Stimulated activated naive CD4-positive, alpha-beta T cell treated with Interleukin-2 at 50 U/mL for 16 hours (primary cell): ENCODE measurements at regions not wholly inside any gene's neighbourhood (a gene's known extent, or its start where the extent isn't known, plus 50 kb on each side); places are given as distances from the start of the nearest gene placed in this dataset.
"Not testable (repeated sequence)": the region's sequence is repeated elsewhere in the genome, so short reads cannot be mapped to it uniquely, and the experiment has no call there.

Experiments used
- DNase-seq: peaks from one replicate; lab custom pipeline; 2025; lab: John Stamatoyannopoulos, UW

GRCh38 chr11:70894566-70895365, 357.6 kb downstream of the SHANK2 start:
- DNase-seq: no peak

DNA sequence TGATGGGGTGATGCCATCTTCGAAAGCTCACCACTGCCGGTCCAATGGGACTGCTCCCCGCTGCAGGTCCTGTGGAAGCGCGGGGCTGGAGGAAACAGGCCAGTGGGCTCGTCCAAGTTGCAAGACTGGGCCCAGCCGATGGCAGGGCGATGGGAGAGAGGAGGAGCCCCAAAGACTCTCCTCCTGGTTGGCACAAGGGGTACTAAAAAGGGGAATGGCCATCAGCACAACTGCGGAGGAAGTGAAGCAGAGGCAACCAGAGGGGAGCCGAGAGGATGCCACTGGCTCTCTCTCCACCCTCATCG, 357.1 kb downstream of the SHANK2 start:
- no peak for DNase-seq

DNA sequence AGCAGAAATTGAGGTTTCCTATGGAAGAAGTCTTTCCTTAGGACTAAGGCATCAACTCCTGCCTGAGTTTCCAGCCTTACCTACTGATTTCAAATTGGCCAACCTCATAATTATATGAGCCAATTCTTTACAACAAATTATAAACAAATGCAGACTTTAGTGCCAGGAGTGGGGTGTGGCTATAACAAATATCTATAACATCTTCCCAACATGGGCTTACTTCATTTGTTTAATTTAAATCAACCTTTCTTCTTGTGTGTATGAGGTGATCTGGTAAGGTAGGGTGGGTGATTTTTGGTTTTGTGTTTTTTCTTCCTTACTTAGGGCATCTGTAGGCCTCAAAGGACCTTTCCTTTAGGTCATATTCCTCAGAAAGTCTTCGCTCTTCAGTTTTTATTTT, 354.9 kb downstream of the SHANK2 start:
- no peak for DNase-seq

DNA sequence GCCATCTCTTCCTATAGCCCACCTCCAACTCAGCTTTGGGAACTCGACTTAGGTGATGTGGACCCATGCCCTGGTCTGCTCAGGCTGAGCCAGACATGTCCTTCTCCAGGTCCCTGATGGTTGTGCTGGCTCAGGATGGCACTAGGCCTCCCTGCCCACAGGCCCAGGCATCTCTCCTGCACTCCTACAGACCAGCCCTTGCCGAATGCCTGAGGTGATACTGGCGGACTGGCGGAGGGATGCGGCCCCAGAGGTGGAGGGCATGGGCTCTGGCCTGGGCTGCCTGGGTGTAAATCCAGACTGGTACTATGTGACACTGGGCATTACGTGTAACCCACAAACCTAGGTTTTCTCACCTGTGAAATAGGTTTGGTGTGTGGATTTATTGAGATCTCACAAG, 352.8 kb downstream of the SHANK2 start:
- no peak for DNase-seq

GRCh38 chr11:70900540-70900939, 351.8 kb downstream of the SHANK2 start:
- no peak for DNase-seq

DNA sequence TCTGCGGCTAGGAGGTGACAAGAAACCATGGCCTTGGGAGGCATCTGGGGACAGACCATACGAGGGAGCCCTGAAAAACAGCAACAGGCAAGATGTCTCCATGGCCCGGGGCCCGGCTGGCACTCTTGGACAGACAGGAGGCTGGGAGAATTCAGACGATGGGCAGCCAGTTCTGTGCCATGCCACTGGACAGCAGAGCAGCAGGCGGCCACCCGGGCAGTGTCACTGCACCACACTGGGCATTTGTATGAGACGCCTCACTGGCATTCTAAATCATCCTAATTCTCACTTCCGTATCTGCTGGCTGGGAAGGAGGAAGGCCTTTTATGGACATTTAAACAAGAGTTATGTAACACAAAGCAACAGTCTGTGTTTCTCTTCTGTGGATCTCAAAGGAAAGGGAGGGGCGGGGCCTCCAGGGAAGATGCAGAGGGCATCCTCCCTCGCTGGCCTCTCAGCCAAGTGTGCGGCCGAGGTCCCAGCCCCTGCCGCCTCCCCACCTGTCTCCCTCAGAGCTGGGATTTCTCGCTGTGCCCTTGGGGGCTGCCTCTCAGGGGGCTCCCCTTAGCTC, 350.3 kb downstream of the SHANK2 start:
- no peak for DNase-seq

DNA sequence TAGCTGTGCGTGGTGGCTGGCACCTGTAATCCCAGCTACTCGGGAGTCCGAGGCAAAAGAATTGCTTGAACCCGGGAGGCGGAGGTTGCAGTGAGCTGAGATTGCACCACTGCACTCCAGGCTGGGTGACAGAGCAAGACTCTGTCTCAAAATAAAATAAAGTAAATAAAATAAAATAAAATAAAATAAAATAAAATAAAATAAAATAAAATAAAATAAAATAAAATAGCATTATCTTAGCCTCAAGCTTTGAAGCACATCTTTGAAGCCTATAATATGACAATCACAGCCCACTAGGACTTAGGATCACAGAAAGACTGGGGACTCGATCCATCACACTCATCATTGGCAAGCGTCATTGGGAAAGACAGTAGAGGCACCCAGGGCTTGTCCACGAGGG, 349.1 kb downstream of the SHANK2 start:
- not testable (repeated sequence) for DNase-seq

GRCh38 chr11:70906101-70906500, 346.3 kb downstream of the SHANK2 start:
- DNase-seq: no peak

DNA sequence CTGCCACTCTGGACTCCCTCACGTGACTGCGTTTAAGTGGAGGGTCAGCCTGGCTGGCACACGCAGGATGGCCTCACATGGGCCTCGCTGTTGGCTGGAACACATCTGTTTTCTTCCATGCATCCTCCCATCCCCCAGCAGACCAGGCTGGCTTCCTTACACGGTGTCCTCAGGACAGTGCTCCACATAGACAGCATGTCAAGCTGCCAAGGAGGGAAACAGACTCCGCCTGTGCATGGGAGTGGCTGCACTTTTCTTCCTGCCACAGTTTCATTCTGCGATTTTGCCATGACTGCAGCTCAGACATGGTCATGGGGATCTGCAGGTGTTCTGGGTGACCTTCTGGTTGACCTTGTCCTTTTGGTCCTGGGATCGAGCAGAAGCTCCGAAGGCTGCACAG, 344.2 kb downstream of the SHANK2 start:
- no peak for DNase-seq

DNA sequence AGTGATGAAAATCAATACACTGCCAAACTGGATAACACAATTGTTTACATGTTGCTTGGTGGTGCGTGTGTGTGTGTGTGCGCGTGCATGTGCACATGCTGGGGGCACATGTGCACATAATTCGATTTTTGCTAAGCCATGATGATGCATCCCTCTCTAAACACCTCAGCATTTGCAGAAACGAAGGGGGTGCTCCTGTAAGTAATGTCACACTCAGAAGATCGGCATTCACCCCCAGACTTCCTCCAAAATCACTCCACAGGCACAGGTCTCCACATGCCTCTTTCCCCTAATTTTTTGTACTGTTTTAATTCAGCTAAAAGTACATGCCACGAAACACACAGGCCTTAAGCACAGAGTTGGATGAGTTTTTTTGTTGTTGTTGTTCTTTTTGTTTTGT, 341.5 kb downstream of the SHANK2 start:
- no peak for DNase-seq

GRCh38 chr11:70912226-70912840, 340.0 kb downstream of the SHANK2 start:
- no peak for DNase-seq

- no peak for DNase-seq
Measured at GRCh38 chr11:70913715-70914231, 338.6 kb downstream of the SHANK2 start.

DNA sequence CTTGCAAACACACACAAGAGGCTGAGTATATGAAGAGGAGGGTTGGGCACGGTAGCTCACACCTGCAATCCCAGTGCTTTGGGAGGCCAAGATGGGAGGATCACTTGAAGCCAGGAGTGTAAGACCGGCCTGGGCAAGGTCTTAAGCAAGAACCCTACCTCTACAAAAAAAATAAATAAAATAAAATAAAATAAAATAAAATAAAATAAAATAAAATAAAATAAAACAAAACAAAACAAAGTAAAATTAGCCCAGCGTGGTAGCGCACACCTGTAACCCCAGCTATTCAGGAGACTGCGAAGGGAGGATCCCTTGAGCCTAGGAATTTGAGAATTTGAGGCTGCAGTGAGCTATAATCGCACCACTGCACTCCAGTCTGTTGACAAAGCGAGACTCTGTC, 337.9 kb downstream of the SHANK2 start:
- DNase-seq: no peak

DNA sequence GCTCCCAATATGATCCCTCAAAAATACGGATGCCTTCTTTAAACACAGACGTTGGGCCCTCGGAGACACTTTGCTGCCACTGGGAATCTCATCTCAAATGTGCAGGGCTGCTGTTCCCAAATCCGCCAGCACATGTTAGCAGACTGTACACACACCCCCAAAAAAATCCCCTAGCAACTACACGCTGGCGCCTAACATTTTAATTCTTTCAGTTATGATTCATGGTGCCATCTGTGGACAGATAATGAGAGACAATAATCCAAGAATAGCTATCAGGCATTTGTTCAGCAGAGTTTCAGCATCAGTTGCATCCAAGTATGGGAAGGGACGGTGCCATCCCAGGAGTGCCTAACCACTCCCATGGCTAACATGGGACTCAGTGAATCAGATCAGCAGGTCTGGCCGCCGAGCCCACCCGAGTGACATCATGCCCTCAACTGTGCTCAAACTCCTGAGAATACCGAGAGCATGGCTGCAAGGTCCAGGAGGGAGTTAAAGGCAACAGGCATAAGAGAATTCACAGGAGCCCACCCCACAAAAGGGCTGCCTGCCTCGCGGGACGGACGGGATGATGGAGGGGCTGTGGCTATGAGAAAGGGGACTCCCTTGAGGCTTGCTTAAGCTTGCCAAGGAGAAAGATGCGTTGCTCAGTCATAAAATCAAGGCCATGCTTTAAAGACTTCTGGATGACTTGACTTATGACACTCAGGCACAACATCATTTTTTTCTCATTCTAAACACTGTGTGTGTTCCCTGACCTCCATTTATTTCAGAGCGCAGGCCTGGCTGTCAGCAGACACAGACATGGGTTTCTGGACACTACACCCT, 337.0 kb downstream of the SHANK2 start:
- DNase-seq: no peak

DNA sequence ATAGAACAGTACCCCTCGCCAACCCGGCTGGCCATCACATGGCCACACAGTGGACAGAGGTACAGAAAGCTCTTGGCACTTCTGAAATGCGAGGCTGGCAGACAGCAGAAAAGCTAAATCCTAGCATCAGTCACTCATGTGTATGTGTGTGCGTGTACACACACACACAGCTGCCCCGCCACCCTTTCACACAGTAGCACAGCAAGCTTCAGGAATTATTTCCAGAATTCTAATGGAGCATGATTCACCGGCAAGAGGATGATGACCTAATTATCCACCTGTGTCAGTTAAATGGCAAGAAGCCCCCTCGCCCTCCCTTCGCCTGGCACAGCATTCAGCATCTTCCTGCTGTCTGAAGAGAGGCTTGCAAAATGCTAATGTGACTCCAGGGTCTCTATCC, 336.0 kb downstream of the SHANK2 start:
- no peak for DNase-seq

GRCh38 chr11:70918242-70918641, 334.1 kb downstream of the SHANK2 start:
- DNase-seq: no peak

DNA sequence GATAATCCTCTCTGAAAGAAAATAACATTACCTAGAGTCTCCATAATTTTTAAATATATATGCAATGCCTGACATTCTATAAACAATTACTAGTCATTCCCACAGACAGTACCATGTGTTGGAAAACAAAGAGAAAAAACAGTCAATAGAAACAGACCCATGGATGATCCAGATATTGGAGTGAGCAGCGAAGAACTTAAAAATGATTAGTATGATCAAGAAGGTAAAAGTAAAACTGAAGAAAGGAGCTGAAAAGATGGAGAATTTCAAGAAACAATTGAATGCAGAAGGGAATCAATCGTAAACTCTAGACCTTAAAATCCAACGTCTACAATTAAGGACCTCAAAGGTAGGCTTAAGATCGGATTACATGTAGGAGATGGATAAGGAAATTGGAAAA, 330.6 kb downstream of the SHANK2 start:
- DNase-seq: no peak

GRCh38 chr11:70924108-70924507, 328.3 kb downstream of the SHANK2 start:
- DNase-seq: no peak

DNA sequence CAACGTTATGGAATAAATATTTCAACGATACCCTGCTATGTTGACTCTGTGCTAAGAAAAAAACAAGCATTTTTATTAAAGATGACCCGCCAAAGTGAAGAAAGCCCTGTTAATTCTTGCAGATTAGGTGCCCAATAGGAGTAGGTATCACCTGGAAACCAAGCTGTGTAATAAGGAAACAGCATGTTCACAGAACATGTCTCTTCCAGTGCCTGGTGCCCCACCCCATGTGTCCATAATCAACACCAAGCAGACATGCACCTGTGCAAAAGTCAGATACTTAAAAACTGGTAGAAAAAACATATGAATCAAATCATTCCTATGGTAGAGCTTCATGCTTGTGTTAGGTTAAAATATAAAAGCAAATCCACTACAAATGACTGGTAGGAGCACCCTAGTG, 327.1 kb downstream of the SHANK2 start:
- no peak for DNase-seq

- no peak for DNase-seq
Measured at GRCh38 chr11:70926543-70927201, 325.7 kb downstream of the SHANK2 start.

DNA sequence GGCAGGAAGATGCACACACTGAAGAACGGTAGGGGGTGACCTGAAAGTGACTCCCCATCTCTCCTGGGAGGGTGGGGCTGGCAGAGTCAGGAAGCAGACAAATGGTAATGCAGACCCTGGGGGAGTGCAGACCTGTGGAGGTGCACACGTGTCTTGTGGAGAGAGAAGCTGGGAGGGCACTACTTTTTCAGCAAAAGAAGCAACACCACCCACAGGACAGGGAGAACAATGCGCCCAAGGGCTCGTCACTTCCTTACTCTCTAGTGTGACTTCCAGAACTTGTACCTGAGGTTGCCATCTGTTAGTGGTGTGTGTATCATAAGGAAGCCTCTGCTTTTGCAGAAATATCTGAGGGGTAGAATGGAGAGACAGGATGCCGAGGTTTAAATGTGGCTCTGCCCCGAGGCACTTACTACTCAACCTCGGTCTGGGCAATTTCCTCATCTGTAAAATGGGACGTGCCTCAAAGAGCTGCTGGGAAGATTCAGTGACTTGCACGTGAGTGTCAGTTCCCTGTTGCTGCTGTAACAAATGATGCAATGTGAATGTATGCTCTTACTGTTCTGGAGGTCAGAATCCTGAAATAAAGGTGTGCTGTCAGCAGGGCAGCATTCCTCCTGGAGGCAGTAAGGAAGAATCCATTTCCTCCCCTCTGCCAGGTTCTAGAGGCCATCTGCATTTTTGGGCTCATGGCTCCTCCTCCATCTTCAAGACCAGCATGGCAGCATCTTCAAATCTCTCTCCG, 323.4 kb downstream of the SHANK2 start:
- no peak for DNase-seq
